Aorta (tissue), 5 donors: ENCODE measurements at regions not wholly inside any gene's neighbourhood (a gene's known extent, or its start where the extent isn't known, plus 50 kb on each side); places are given as distances from the start of the nearest gene placed in this dataset.

Experiments used
- ATAC-seq: fragments of 200-7000 bp; cut with Tn5 transposase; one replicate; pipeline ENCODE4 v1.9.1; 2022; ENCODE audit warnings: moderate library complexity; ENCODE audit not compliant: low FRiP score
- DNase-seq, 2 donors: peaks; one replicate each; pipeline ENCODE4 v3.0.0-alpha.2; 2020
- H3K27ac ChIP-seq, 2 donors: one replicate each; pipeline ENCODE4 v1.5.1; 2013; ENCODE audit warnings: low read length in 2 of 2, mild to moderate bottlenecking in 2 of 2, moderate library complexity in 2 of 2, control low read depth in 1 of 2, inconsistent platforms in 1 of 2, low read depth in 1 of 2
- H3K27me3 ChIP-seq, 2 donors: one replicate each; pipeline ENCODE4 v1.6.1; 2013; ENCODE audit warnings: control low read depth in 1 of 2, low read length in 1 of 2, mild to moderate bottlenecking in 1 of 2, moderate library complexity in 1 of 2; ENCODE audit not compliant: insufficient read depth in 2 of 2, control insufficient read depth in 1 of 2
- H3K36me3 ChIP-seq, 2 donors: one replicate each; pipeline ENCODE4 v1.6.1; 2013; ENCODE audit warnings: control low read depth in 1 of 2, low read length in 1 of 2, mild to moderate bottlenecking in 1 of 2; ENCODE audit not compliant: insufficient read depth in 2 of 2, control insufficient read depth in 1 of 2
- H3K4me1 ChIP-seq, 2 donors: one replicate each; pipeline ENCODE4 v1.6.1; 2013; ENCODE audit warnings: low read length in 2 of 2, control low read depth in 1 of 2, mild to moderate bottlenecking in 1 of 2, moderate library complexity in 1 of 2; ENCODE audit not compliant: insufficient read depth in 2 of 2, control insufficient read depth in 1 of 2
- H3K4me3 ChIP-seq, 2 donors: one replicate each; pipeline ENCODE4 v1.5.1; 2013; ENCODE audit warnings: low read length in 2 of 2, control low read depth in 1 of 2, mild to moderate bottlenecking in 1 of 2
- H3K9me3 ChIP-seq: one replicate; pipeline ENCODE4 v1.6.1; 2013; ENCODE audit warnings: mild to moderate bottlenecking, low read length; ENCODE audit not compliant: control insufficient read depth
- WGBS, 2 donors: extraction: QIAGEN DNeasy Blood & Tissue Kit; methylation state at CpG; one replicate each; pipeline ENCODE4 v1.1.7; 2013; 5-methylcytosine and 5-hydroxymethylcytosine counted together
- intact Hi-C, 2 donors: fragments of 100-400 bp; cut with DNase I; formaldehyde crosslinking; loops; one replicate each; pipeline versions ENCODE4 v1.14.2 to v1.15.0; 2022
- donor health status: healthy with polysubstance abuse.
- donor health status: Bipolar disorder and iron deficiency.
- donor health status: DM: no; HTN: no; CAD: no.
- donor health status: DM: no; HTN: no; CAD: no.
- donor health status: DM: yes; HTN: yes; CAD: no.

DNA sequence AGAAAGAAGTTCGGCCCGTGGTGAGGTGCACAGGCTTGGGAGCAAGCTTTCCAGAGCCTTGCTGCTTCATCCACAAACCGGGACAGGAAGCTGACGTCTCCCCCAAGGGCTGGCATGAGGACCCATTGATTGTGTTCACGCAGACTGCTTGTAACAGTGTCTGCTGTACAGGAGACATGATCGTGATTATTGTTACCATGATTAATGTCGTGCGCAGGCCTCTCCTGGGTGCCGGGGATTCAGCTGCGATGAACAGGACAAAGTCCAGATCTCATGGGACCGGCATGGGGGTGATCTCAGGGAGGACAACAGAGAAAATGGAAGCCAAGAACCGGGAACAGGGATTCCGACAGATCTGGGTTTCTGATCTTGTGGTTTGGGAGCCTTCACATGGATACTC is 219.9 kb downstream of the BRD1 start:
- Histone ChIP-seq H3K27ac (no peak overlapping the region), H3K9me3 (peaks cover under 1% of the 10 kb centered on the region), H3K27me3 (no peaks in the 10 kb centered on the region), H3K4me3 (no peak overlapping the region), H3K4me1 (no peaks in the 10 kb centered on the region), H3K36me3 (no peaks in the 10 kb centered on the region)
- ATAC-seq (no peak), DNase-seq (no peak)
- 86 to 88% methylated on average over 13 of the region's 13 CpGs for WGBS, 2 donors
- intact Hi-C loops: no loop called here

- ATAC-seq (no peak), DNase-seq (peak in 1 of 2 donors; percentile 42)
- no peaks in the 10 kb centered on the region for H3K36me3 ChIP-seq
- intact Hi-C loops: no loop called here
- no peak overlapping the region for H3K27ac ChIP-seq
- no peak overlapping the region for H3K4me3 ChIP-seq
- WGBS, 2 donors: 86% methylated on average over 18 of the region's 18 CpGs
- H3K9me3 ChIP-seq: no peaks in the 10 kb centered on the region
- H3K4me1 ChIP-seq: no peaks in the 10 kb centered on the region
- no peaks in the 10 kb centered on the region for H3K27me3 ChIP-seq
Observed at GRCh38 chr22:49606562-49607290, 220.9 kb downstream of the BRD1 start.

DNA sequence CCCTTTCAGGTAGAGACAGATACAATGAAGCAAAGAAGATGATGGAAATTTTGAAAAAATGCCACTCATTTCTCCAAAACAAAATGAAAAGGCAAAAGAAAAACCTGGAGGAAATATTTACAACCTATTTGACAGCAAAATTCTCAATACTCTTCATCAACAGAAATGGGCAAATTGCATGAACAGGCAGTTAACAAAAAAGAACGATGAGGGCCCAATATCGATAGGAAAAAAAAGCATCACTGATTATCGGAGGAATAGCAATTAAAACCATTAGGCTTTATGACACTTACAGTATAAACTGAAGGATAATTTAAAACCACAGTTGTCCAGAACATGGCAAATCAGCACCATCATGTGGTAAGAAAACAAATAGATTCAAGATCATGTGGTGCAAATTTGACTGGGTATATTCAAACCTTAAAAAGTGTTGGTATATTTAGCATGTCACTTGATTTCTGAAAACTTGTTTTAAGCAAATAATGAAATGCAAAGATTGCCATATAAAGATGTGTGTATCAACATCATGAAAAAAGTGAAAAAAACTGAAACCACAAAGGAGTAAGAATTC is 222.9 kb downstream of the BRD1 start:
- WGBS, 2 donors: 92 to 94% methylated on average over 3 of the region's 3 CpGs
- Histone ChIP-seq H3K9me3 (no peaks in the 10 kb centered on the region), H3K36me3 (no peaks in the 10 kb centered on the region), H3K4me3 (no peak overlapping the region), H3K27ac (no peak overlapping the region), H3K27me3 (no peaks in the 10 kb centered on the region), H3K4me1 (no peaks in the 10 kb centered on the region)
- DNase-seq (no peak), ATAC-seq (no peak)
- intact Hi-C loops: no loop called here

GRCh38 chr22:49603016-49603415 is 224.7 kb downstream of the BRD1 start:
- H3K4me1 ChIP-seq: no peaks in the 10 kb centered on the region
- no peak overlapping the region for H3K27ac ChIP-seq
- H3K9me3 ChIP-seq: no peaks in the 10 kb centered on the region
- DNase-seq (peak in 1 of 2 donors; percentile 38), ATAC-seq (no peak)
- no peaks in the 10 kb centered on the region for H3K27me3 ChIP-seq
- WGBS, 2 donors: 73 to 76% methylated on average over 10 of the region's 10 CpGs
- intact Hi-C loops: no loop called here
- no peaks in the 10 kb centered on the region for H3K36me3 ChIP-seq
- H3K4me3 ChIP-seq: no peak overlapping the region

DNA sequence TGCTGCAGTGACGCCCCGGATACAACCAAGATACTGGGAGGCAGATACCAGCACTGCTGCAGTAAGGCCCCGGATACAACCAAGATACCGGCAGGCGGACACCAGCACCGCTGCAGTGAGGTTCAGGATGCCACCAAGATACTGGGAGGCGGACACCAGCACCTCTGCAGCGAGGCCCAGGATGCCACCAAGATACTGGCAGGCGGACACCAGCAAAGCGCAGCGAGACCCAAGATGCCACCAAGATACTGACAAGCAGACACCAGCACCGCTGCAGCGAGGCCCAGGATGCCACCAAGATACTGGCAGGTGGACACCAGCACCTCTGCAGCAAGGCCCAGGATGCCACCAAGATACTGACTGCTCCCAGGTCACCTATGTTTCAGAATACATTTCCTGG is 225.2 kb downstream of the BRD1 start:
- Histone ChIP-seq H3K4me1 (no peaks in the 10 kb centered on the region), H3K36me3 (no peaks in the 10 kb centered on the region), H3K27ac (no peak overlapping the region), H3K9me3 (no peaks in the 10 kb centered on the region), H3K4me3 (no peak overlapping the region), H3K27me3 (no peaks in the 10 kb centered on the region)
- intact Hi-C loops: no loop called here
- no peak for ATAC-seq
- 92 to 93% methylated on average over 13 of the region's 13 CpGs for WGBS, 2 donors
- DNase-seq: peak in 1 of 2 donors; percentile 51

DNA sequence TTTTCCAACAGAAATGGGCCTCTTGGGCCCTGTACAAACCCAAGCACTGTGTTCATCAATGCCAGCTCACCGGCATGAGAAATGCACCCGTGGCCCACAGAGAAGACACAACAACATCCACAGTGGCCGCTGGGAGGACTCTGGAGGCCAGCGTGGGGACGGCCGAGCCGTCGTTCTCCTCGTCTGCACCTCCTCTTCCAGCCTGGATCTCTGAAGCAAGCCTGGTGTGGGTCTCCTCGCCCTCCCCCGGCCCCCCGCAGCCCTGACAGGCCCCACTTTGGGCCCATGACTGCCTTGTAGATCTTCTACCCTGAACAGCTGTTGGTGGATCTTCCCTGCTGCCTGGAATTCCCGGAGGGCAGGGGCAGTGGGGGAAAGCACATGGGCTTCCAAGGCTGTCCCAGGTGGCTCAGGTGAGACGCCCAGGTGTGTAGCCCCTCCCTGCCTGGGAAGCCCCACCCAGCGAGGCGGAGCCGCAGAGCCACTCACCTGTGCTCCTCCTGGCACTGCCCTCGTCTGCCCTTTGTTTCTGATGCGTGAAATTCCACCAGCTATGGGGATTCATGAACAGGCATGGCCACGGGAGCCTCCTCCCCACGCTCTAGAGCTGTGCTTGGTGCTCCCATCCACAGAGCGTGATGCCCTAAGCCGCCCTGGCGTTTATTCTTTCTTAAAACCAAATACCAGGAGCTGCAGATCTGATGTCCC is 225.9 kb downstream of the BRD1 start:
- no peak overlapping the region for H3K27ac ChIP-seq
- H3K4me1 ChIP-seq: no peaks in the 10 kb centered on the region
- no peaks in the 10 kb centered on the region for H3K9me3 ChIP-seq
- H3K27me3 ChIP-seq: no peaks in the 10 kb centered on the region
- 80 to 82% methylated on average over 24 of the region's 24 CpGs for WGBS, 2 donors
- intact Hi-C loops: no loop called here
- H3K36me3 ChIP-seq: no peaks in the 10 kb centered on the region
- ATAC-seq (no peak), DNase-seq (peak in 1 of 2 donors; percentile 59)
- no peak overlapping the region for H3K4me3 ChIP-seq

- H3K36me3 ChIP-seq: no peaks in the 10 kb centered on the region
- no peaks in the 10 kb centered on the region for H3K27me3 ChIP-seq
- H3K9me3 ChIP-seq: no peaks in the 10 kb centered on the region
- whole genome bisulfite sequencing, 2 donors: 80 to 89% methylated on average over 13 of the region's 13 CpGs
- intact Hi-C loops: no loop called here
- H3K4me3 ChIP-seq: no peak overlapping the region
- ATAC-seq: no peak
- DNase-seq: peak in 1 of 2 donors; percentile 57
- no peaks in the 10 kb centered on the region for H3K4me1 ChIP-seq
- H3K27ac ChIP-seq: no peak overlapping the region
Observed at GRCh38 chr22:49600891-49601431, 226.7 kb downstream of the BRD1 start.

- no peaks in the 10 kb centered on the region for H3K36me3 ChIP-seq
- 77 to 87% methylated on average over 20 of the region's 20 CpGs for WGBS, 2 donors
- H3K4me3 ChIP-seq: no peak overlapping the region
- H3K4me1 ChIP-seq: no peaks in the 10 kb centered on the region
- ATAC-seq (no peak), DNase-seq (peak in 1 of 2 donors; percentile 59)
- no peaks in the 10 kb centered on the region for H3K27me3 ChIP-seq
- no peaks in the 10 kb centered on the region for H3K9me3 ChIP-seq
- H3K27ac ChIP-seq: no peak overlapping the region
- intact Hi-C loops: no loop called here
Observed at GRCh38 chr22:49600468-49600867, 227.2 kb downstream of the BRD1 start.
